ENCODE measurements at regions not wholly inside any gene's neighbourhood (a gene's known extent, or its start where the extent isn't known, plus 50 kb on each side); places are given as distances from the start of the nearest gene placed in this dataset.

GRCh38 chr5:58197875-58198274 lies 262.0 kb downstream of the PLK2 start:
- no peak for TF ChIP-seq CTCF (IDR thresholded peaks at IDR 0.05)
- ChIA-PET CTCF (interaction anchor here (1.2 kb wide), 1 partner anchor 10 kb away, joined by 3 read pairs; no protein-coding TSS in a partner anchor), POLR2A (no interaction called here)
- no peaks in the 10 kb centered on the region for H3K4me1 Mint-ChIP-seq (ENCODE audit: low read depth)
- DNase-seq (no peak), ATAC-seq (no peak)
- H3K4me3 Mint-ChIP-seq: no peak overlapping the region
- intact Hi-C loops (cut with micrococcal nuclease): no loop called here
- no peaks in the 10 kb centered on the region for H3K36me3 Mint-ChIP-seq (ENCODE audit: low read depth)
- H3K27me3 Mint-ChIP-seq: no peaks in the 10 kb centered on the region
- H3K9me3 Mint-ChIP-seq: peaks cover 1% of the 10 kb centered on the region
- H3K27ac Mint-ChIP-seq: no peak overlapping the region

- peaks cover 1% of the 10 kb centered on the region for H3K9me3 Mint-ChIP-seq
- H3K4me1 Mint-ChIP-seq (ENCODE audit: low read depth): no peaks in the 10 kb centered on the region
- TF ChIP-seq CTCF (IDR thresholded peaks at IDR 0.05): no peak
- POLR2A ChIA-PET: no interaction called here
- H3K27me3 Mint-ChIP-seq: peaks cover 4% of the 10 kb centered on the region
- intact Hi-C loops (cut with micrococcal nuclease): no loop called here
- DNase-seq: no peak
- no peak overlapping the region for H3K27ac Mint-ChIP-seq
- no peak for ATAC-seq
- CTCF ChIA-PET: no interaction called here
- no peaks in the 10 kb centered on the region for H3K36me3 Mint-ChIP-seq (ENCODE audit: low read depth)
- H3K4me3 Mint-ChIP-seq: no peak overlapping the region
Observed at GRCh38 chr5:58191443-58191842, 268.4 kb downstream of the PLK2 start.

DNA sequence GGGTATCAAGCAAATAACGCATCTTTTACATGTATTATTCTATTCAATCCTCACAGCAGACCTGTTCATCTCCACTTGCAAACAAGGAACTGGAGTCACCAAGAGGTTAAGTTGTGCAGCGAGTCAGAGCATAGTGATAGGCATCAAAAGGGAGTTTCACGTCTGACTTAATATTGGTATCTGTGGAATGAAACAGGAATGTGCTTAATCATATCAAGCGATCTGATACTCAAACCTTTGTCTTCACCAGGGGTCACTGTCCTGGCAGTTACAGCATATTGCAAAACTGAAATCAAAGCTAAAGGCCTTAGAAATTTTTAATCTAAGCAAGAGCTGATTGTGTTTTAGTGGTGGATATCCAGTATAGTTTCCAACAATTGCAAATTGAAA lies 271.6 kb downstream of the PLK2 start:
- Mint-ChIP-seq H3K36me3 (ENCODE audit: low read depth) (no peaks in the 10 kb centered on the region), H3K27ac (no peak overlapping the region), H3K4me1 (ENCODE audit: low read depth) (no peaks in the 10 kb centered on the region), H3K4me3 (no peak overlapping the region), H3K27me3 (peaks cover 4% of the 10 kb centered on the region), H3K9me3 (no peaks in the 10 kb centered on the region)
- intact Hi-C loops (cut with micrococcal nuclease): no loop called here
- CTCF ChIA-PET: no interaction called here
- POLR2A ChIA-PET: no interaction called here
- no peak for DNase-seq
- TF ChIP-seq CTCF (IDR thresholded peaks at IDR 0.05): no peak
- ATAC-seq: no peak

DNA sequence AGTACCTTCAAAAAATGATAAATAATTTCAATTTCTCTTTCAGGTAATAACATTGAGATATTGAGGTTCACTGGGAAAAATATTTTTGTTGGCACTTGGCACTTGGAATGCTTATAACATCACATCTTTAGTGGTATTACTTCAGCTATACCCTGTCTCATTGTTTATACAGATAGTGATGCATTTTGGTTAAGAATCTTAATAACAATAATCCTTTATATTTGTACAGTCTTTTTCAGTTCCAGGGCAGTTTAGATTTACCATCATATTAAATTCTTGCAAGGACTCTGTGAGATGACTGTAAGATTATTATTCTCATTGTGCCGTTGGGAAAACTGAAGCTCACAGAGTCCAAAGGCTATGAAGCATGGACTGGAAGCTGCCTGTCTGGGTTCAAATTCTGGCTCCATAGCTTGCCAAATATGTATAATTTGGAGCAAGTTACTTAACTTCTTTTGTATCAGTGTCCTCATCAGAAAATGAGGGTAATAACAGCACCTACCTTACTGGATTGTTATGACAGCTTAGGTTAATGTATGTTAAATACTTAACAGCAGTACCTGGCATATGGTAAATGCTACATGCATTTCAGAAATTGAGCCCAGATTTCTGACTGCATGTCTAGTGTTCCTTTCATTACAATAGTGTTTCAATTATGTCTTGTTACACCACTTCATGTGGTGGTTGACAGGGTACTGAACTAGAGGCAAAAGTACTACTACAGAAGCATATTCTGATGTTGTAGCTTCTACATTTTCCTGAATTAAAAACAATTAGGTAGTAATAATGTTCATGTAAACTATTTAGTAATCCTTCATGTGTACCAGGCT lies 272.2 kb downstream of the PLK2 start:
- DNase-seq: no peak
- Mint-ChIP-seq H3K27ac (no peak overlapping the region), H3K4me3 (no peak overlapping the region), H3K4me1 (ENCODE audit: low read depth) (no peaks in the 10 kb centered on the region), H3K9me3 (no peaks in the 10 kb centered on the region), H3K36me3 (ENCODE audit: low read depth) (no peaks in the 10 kb centered on the region), H3K27me3 (peaks cover 4% of the 10 kb centered on the region)
- ChIA-PET POLR2A (no interaction called here), CTCF (no interaction called here)
- intact Hi-C loops (cut with micrococcal nuclease): no loop called here
- TF ChIP-seq CTCF (IDR thresholded peaks at IDR 0.05): no peak
- no peak for ATAC-seq

GRCh38 chr5:58185801-58186200 lies 274.1 kb downstream of the PLK2 start:
- ATAC-seq: no peak
- DNase-seq: no peak
- H3K27ac Mint-ChIP-seq: no peak overlapping the region
- H3K27me3 Mint-ChIP-seq: peaks cover 4% of the 10 kb centered on the region
- no peak for TF ChIP-seq CTCF (IDR thresholded peaks at IDR 0.05)
- CTCF ChIA-PET: no interaction called here
- H3K36me3 Mint-ChIP-seq (ENCODE audit: low read depth): no peaks in the 10 kb centered on the region
- no peaks in the 10 kb centered on the region for H3K9me3 Mint-ChIP-seq
- intact Hi-C loops (cut with micrococcal nuclease): no loop called here
- H3K4me1 Mint-ChIP-seq (ENCODE audit: low read depth): no peaks in the 10 kb centered on the region
- POLR2A ChIA-PET: no interaction called here
- no peak overlapping the region for H3K4me3 Mint-ChIP-seq
